Kidney (tissue), 13 donors: ENCODE measurements at regions not wholly inside any gene's neighbourhood (a gene's known extent, or its start where the extent isn't known, plus 50 kb on each side); places are given as distances from the start of the nearest gene placed in this dataset.
"Not testable (repeated sequence)": the region's sequence is repeated elsewhere in the genome, so short reads cannot be mapped to it uniquely, and the experiment has no call there.

Experiments
- DNase-seq, 5 donors: peaks; one replicate each; pipeline ENCODE4 v3.0.0-alpha.2; 2013 to 2020
- FAIRE-seq: peaks from 2 replicates; lab custom pipeline; 2012; peaks lifted over from hg19 to GRCh38; lab: Jason Lieb, UNC
- H3K27ac ChIP-seq, 2 donors: one replicate each; pipeline ENCODE4 v1.7.0; 2013; ENCODE audit warnings: low read depth in 2 of 2, low read length in 2 of 2, inconsistent platforms in 1 of 2
- H3K27me3 ChIP-seq: one replicate; pipeline ENCODE4 v1.7.1; 2013; ENCODE audit warnings: low read length, inconsistent platforms; ENCODE audit not compliant: control insufficient read depth, insufficient read depth
- H3K36me3 ChIP-seq, 3 donors: one replicate each; pipeline versions ENCODE4 v1.7.0 to v1.7.1; 2013; ENCODE audit warnings: low read length in 3 of 3, control low read depth in 1 of 3, inconsistent platforms in 1 of 3; ENCODE audit not compliant: insufficient read depth in 3 of 3, control insufficient read depth in 2 of 3
- H3K4me1 ChIP-seq, 3 donors: one replicate each; pipeline versions ENCODE4 v1.7.0 to v1.7.1; 2013; ENCODE audit warnings: low read length in 3 of 3, inconsistent platforms in 1 of 3, low read depth in 1 of 3; ENCODE audit not compliant: control insufficient read depth in 2 of 3, insufficient read depth in 2 of 3
- H3K4me3 ChIP-seq, 3 donors: one replicate each; pipeline versions ENCODE4 v1.7.0 to v1.8.1; 2013; ENCODE audit warnings: low read length in 3 of 3, control low read depth in 1 of 3, inconsistent platforms in 1 of 3
- H3K9ac ChIP-seq, 3 donors: one replicate each; pipeline versions ENCODE4 v1.7.0 to v1.7.1; 2013; ENCODE audit warnings: low read length in 3 of 3, control low read depth in 1 of 3, inconsistent platforms in 1 of 3
- H3K9me3 ChIP-seq, 3 donors: one replicate each; pipeline versions ENCODE4 v1.7.0 to v1.7.1; 2013; ENCODE audit warnings: low read length in 3 of 3, control low read depth in 1 of 3, inconsistent platforms in 1 of 3; ENCODE audit not compliant: control insufficient read depth in 2 of 3, insufficient read depth in 1 of 3
- intact Hi-C: fragments of 100-400 bp; cut with DNase I; formaldehyde crosslinking; loops from one replicate; pipeline ENCODE4 v1.11.1; 2022
- TF ChIP-seq, protein P1 (sequence below): IDR thresholded peaks from 3 replicates; pipeline ENCODE4 v1.5.1; 2012; ENCODE audit warnings: mild to moderate bottlenecking, moderate library complexity, borderline replicate concordance; ENCODE audit not compliant: insufficient read depth; ENCODE audit errors: extremely low read depth
- donor health status: control.
- donor health status: control.
- donor health status: control.
- donor health status: control.
- donor health status: control.
- donor health status: DM: yes; HTN: yes; CAD: no.
- donor health status: Normal renal cell carcinoma (clear cell type).

DNA sequence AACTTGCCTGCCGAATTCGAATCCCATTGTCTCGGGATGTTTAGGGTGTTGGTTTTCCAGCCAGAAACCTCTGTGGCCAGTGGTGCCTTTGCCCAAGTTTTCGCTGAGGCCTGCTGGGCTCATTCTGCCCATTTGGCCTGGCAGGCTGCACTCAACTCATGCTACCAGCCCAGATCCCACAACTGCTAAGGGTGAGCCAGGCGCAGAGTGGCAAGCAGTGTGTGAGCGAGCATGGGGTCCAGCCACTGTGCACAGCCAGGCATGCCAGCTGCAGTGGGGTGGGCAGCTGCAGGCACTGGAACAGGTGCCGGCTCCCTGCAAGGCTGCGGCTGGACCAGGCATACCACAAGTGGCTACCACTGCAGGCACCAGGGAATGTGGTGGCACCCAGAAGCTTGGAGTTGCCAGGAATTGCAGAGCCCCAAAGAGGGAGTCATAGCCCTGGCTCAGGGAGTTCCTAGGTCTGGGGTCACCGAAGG is 151.4 kb upstream of the P2RY1 start:
- H3K4me1 ChIP-seq = no peaks in the 10 kb centered on the region
- intact Hi-C loops = no loop called here
- H3K36me3 ChIP-seq = no peaks in the 10 kb centered on the region
- no peaks in the 10 kb centered on the region for H3K27me3 ChIP-seq
- FAIRE-seq = no peak
- TF ChIP-seq, protein P1, sequence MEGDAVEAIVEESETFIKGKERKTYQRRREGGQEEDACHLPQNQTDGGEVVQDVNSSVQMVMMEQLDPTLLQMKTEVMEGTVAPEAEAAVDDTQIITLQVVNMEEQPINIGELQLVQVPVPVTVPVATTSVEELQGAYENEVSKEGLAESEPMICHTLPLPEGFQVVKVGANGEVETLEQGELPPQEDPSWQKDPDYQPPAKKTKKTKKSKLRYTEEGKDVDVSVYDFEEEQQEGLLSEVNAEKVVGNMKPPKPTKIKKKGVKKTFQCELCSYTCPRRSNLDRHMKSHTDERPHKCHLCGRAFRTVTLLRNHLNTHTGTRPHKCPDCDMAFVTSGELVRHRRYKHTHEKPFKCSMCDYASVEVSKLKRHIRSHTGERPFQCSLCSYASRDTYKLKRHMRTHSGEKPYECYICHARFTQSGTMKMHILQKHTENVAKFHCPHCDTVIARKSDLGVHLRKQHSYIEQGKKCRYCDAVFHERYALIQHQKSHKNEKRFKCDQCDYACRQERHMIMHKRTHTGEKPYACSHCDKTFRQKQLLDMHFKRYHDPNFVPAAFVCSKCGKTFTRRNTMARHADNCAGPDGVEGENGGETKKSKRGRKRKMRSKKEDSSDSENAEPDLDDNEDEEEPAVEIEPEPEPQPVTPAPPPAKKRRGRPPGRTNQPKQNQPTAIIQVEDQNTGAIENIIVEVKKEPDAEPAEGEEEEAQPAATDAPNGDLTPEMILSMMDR = no peak
- no peak overlapping the region for H3K4me3 ChIP-seq
- H3K9ac ChIP-seq = no peak overlapping the region
- H3K27ac ChIP-seq = no peak overlapping the region
- H3K9me3 ChIP-seq = no peaks in the 10 kb centered on the region
- peak in 1 of 5 donors; percentile 54 for DNase-seq

DNA sequence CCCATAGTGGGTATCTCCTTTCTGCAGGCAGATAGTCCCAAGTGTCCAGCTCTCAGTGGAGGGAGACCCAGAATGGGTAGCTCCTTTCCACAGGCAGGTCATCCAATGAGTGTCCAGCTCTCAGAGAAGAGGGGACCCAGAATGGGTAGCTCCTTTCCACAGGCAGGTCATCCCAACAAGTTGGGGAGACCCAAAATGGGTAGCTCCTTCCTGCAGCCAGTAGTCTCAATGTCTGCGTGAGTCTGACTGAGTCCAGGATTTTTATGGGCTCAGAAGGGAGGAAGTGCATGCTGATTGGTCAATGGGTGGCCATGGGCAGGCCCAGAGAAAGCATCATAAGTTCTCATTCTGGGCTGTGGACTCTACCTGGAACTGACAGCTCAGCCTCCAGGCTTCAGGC is 150.7 kb upstream of the P2RY1 start:
- Histone ChIP-seq H3K36me3 (no peaks in the 10 kb centered on the region), H3K4me3 (no peak overlapping the region), H3K9ac (no peak overlapping the region), H3K4me1 (no peaks in the 10 kb centered on the region), H3K9me3 (no peaks in the 10 kb centered on the region), H3K27ac (no peak overlapping the region), H3K27me3 (no peaks in the 10 kb centered on the region)
- FAIRE-seq (no peak), DNase-seq (no peak)
- TF ChIP-seq, protein P1 = no peak
- intact Hi-C loops = no loop called here

DNA sequence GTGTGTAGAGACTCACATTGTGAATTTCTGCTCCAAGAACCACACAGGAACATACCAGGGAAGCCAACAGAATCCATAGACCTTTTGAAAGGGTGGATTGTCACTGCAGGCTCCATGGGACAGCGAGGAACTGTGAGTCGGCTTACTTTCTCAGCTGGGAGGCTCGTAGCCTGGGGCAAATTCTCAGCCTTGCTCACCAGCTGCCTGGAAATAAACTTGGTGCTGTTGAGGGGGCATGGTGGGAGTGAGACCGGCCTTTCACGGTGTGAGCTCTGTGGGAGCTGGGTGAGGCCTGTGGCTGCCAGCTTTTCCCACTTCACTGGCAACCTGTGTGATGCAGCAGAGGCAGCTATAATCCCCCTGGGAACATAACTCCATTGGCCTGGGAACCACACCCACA is 146.6 kb upstream of the P2RY1 start:
- FAIRE-seq (no peak), DNase-seq (no peak)
- intact Hi-C loops = no loop called here
- Histone ChIP-seq H3K27ac (no peak overlapping the region), H3K36me3 (no peaks in the 10 kb centered on the region), H3K4me1 (no peaks in the 10 kb centered on the region), H3K27me3 (no peaks in the 10 kb centered on the region), H3K9me3 (no peaks in the 10 kb centered on the region), H3K4me3 (no peak overlapping the region), H3K9ac (no peak overlapping the region)
- TF ChIP-seq, protein P1 = no peak

DNA sequence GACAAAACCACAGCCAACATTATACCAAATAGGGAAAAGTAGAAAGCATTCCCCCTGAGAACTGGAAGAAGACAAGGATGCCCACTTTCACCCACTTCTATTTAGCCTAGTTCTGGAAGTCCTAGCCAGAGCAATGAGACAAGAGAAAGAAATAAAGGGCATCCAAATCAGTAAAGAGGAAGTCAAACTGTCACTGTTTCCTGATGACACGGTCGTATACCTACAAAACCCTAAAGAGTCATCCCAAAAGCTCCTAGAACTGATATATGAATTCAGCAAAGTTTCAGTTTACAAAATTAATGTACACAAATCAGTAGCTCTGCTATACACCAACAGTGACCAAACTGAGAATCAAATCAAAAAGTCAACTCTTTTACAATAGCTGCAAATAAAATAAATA is 142.6 kb upstream of the P2RY1 start:
- H3K4me3 ChIP-seq, H3K27ac ChIP-seq, H3K4me1 ChIP-seq, FAIRE-seq, H3K36me3 ChIP-seq, H3K27me3 ChIP-seq, H3K9ac ChIP-seq, H3K9me3 ChIP-seq, intact Hi-C loops, DNase-seq: not testable (repeated sequence)

DNA sequence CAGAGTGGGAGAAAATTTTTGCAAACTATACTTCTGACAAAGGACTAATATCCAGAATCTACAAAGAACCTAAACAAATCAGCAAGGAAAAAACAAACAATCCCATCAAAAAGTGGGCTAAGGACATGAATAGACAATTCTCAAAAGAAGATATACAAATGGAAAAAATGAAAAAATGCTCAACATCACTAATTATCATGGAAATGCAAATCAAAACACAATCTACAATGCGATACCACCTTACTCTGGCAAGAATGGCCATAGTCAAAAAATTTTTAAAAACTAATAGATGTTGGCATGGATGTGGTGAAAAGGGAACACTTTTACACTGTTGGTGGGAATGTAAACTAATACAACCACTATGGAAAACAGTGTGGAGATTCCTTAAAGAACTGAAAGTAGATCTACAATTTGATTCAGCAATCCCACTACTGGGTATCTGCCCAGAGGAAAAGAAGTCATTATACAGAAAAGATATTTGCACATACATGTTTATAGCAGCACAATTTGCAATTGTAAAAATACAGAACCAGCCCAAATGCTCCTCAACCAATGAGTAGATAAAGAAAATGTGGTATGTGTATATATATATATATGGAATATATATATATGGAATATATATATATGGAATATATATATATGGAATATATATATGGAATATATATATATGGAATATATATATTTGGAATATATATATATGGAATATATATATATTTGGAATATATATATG is 141.2 kb upstream of the P2RY1 start:
- FAIRE-seq = peak; percentile 100
- H3K4me1 ChIP-seq, H3K9ac ChIP-seq, H3K36me3 ChIP-seq, H3K27ac ChIP-seq, H3K4me3 ChIP-seq, H3K27me3 ChIP-seq, H3K9me3 ChIP-seq, intact Hi-C loops, DNase-seq: not testable (repeated sequence)
